ENCODE measurements at regions not wholly inside any gene's neighbourhood (a gene's known extent, or its start where the extent isn't known, plus 50 kb on each side); places are given as distances from the start of the nearest gene placed in this dataset.
"Not testable (repeated sequence)": the region's sequence is repeated elsewhere in the genome, so short reads cannot be mapped to it uniquely, and the experiment has no call there.

DNA sequence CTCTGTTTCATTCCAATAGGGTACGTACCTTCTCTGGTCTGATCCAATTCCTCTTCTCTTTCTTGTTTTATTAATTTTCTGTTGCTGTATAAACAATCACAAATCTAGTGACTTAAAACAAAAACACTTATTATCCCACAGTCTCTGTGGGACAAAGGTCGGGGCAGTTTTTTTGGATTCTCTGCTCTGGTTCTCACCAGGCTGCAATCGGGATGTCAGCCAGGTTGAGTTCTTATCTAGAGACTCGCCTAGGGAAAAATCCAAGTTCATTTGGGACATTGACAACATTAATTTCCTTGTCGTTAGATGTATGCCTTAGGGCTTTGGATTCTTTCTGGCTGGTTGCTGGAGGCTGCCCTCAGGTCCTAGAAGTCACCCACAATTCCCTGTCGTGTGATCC, 430.5 kb upstream of the RORB start:
- DNase-seq (ENCODE audit: low read depth in 2 of 2), result no peak
- H3K4me3 ChIP-seq (replicated peaks in 1 of 2; ENCODE audit: low read depth in 2 of 2, low read length in 2 of 2), result no peak overlapping the region
- TF ChIP-seq, protein P1, sequence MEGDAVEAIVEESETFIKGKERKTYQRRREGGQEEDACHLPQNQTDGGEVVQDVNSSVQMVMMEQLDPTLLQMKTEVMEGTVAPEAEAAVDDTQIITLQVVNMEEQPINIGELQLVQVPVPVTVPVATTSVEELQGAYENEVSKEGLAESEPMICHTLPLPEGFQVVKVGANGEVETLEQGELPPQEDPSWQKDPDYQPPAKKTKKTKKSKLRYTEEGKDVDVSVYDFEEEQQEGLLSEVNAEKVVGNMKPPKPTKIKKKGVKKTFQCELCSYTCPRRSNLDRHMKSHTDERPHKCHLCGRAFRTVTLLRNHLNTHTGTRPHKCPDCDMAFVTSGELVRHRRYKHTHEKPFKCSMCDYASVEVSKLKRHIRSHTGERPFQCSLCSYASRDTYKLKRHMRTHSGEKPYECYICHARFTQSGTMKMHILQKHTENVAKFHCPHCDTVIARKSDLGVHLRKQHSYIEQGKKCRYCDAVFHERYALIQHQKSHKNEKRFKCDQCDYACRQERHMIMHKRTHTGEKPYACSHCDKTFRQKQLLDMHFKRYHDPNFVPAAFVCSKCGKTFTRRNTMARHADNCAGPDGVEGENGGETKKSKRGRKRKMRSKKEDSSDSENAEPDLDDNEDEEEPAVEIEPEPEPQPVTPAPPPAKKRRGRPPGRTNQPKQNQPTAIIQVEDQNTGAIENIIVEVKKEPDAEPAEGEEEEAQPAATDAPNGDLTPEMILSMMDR (IDR thresholded peaks at IDR 0.05; ENCODE audit: low read depth, low read length), result no peak

DNA sequence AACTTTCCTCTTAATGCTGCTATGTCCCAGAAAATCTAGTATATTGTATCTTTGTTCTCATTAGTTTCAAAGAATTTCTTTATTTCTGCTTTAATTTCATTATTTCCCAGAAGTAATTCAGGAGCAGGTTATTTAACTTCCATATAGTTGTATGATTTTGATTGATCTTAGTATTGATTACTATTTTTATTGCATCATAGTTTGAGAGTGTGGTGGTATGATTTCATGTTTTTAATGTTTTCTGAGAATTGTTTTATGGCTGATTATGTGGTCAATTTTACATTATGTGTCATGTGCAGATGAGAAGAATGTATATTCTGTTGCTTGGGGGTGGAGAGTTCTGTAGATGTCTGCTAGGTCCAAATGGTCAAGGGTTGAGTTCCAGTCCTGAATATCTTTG, 425.6 kb upstream of the RORB start:
- no peak for DNase-seq (ENCODE audit: low read depth in 2 of 2)
- TF ChIP-seq, protein P1 (IDR thresholded peaks at IDR 0.05; ENCODE audit: low read depth, low read length), result no peak
- H3K4me3 ChIP-seq (replicated peaks in 1 of 2; ENCODE audit: low read depth in 2 of 2, low read length in 2 of 2), result no peak overlapping the region

DNA sequence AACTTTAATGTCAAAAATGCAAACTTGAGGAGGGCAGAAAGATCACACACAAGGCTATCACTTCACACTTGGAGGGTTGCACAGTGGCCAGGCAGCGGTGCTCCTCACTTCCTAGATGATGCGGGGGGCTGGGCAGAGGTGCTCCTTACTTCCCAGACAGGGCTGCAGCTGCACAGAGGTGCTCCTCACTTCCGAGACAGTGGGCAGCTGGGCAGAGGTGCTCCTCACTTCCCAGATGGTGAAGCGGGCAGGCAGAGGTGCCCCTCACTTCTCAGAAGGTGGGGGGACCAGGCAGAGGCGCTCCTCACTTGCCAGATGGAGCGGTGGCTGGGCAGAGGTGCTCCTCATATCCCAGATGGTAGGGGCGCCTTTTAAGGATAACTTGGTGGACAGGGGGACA, 423.2 kb upstream of the RORB start:
- no peak for DNase-seq (ENCODE audit: low read depth in 2 of 2)
- no peak overlapping the region for H3K4me3 ChIP-seq (replicated peaks in 1 of 2; ENCODE audit: low read depth in 2 of 2, low read length in 2 of 2)
- TF ChIP-seq, protein P1 (IDR thresholded peaks at IDR 0.05; ENCODE audit: low read depth, low read length), result no peak

DNA sequence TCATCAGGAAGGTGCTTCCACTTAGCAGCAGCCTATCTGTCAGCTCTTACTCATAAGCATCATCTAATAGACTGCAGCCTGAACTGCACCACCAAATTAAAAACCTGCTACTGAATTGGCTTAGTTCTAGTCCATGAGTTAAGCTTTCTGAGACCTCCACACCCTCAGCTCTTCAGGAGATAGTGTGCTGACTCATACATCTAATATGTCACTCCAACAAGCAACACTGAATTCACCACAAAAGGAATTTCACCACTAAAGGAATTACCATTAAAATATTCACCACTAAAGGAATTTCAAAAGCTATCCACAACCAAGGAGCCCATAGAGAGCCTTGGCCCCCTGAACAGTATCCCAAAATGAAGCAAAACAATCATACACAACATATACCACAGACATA, 418.5 kb upstream of the RORB start:
- TF ChIP-seq, protein P1 (IDR thresholded peaks at IDR 0.05; ENCODE audit: low read depth, low read length), result no peak
- H3K4me3 ChIP-seq (replicated peaks in 1 of 2; ENCODE audit: low read depth in 2 of 2, low read length in 2 of 2), result no peak overlapping the region
- peak; percentile 1 to 21 for DNase-seq (ENCODE audit: low read depth in 2 of 2)

DNA sequence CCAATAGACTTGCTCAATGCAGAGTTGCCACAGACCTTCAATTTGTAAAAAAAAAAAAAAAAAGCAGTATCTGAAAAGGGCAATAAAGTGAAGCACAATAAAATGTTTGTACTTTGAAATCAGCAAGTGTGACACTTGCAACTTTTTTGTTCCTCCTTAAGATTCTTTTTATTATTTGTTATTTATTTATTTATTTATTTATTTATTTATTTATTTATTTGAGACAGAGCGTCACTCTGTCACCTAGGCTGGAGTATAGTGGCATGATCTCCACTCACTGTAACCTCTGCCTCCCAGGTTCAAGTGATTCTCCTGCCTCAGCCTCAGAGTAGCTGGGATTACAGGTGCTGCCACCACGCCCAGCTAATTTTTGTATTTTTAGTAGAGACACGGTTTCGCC, 416.5 kb upstream of the RORB start:
- not testable (repeated sequence) for DNase-seq (ENCODE audit: low read depth in 2 of 2); H3K4me3 ChIP-seq (replicated peaks in 1 of 2; ENCODE audit: low read depth in 2 of 2, low read length in 2 of 2)

DNA sequence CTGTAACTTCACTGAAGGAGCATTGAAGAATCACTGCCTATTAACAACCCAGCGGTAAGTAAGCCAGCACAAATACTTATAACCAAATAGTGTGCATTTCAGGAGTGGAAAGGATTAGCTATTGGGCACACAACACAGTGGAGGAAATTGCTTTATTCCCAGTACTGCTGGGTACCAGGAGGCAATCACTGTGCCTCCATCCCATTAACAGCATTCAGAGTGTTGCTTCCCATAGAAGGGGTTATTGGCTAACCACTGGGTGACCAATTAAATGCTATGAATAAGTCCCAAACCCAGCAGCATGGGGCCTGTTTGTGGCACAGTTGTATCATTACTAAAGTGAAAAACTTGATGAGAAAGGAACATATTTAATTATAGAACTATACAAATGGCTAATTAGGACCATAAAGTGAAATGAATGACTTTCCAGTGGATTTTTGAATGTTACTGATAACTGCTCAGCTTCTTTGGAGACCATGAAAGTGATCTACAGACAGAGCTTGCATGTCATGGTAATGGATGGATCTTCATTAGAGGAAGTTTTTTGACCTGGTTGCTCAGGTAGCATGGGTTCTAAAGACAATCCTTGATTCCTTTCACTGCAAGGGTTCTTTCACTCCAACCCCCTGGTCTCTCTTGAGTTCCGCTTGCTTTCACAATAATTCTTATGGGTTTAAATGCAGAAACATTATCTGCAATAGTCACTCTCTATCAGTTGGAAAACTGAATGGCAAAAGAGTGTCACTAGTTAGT, 413.3 kb upstream of the RORB start:
- TF ChIP-seq, protein P1 (IDR thresholded peaks at IDR 0.05; ENCODE audit: low read depth, low read length), result no peak
- no peak for DNase-seq (ENCODE audit: low read depth in 2 of 2)
- H3K4me3 ChIP-seq (replicated peaks in 1 of 2; ENCODE audit: low read depth in 2 of 2, low read length in 2 of 2), result no peak overlapping the region

DNA sequence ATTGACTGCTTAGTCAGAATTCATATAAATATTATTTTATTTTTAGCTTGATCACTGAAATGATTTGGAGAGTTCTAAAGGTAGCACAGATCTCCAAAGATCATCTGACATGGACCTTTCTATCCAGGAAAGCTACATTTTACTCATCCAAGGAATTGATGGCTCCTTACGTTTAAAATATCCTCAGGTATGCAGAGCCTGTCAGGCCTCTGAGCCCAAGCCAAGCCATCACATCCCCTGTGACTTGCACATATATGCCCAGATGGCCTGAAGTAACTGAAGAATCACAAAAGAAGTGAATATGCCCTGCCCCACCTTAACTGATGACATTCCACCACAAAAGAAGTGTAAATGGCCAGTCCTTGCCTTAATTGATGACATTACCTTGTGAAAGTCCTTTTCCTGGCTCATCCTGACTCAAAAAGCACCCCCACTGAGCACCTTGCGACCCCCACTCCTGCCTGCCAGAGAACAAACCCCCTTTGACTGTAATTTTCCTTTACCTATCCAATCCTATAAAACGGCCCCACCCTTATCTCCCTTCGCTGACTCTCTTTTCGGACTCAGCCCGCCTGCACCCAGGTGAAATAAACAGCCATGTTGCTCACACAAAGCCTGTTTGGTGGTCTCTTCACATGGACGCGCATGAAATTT, 411.6 kb upstream of the RORB start:
- DNase-seq (ENCODE audit: low read depth in 2 of 2); H3K4me3 ChIP-seq (replicated peaks in 1 of 2; ENCODE audit: low read depth in 2 of 2, low read length in 2 of 2): not testable (repeated sequence)

DNA sequence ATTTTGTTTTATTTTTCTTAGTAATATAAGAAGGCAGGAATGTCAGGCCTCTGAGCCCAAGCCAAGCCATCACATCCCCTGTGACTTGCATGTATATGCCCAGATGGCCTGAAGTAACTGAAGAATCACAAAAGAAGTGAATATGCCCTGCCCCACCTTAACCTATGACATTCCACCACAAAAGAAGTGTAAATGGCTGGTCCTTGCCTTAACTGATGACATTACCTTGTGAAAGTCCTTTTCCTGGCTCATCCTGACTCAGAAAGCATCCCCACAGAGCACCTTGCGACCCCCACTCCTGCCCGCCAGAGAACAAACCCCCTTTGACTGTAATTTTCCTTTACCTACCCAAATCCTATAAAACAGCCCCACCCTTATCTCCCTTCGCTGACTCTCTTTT, 406.2 kb upstream of the RORB start:
- DNase-seq (ENCODE audit: low read depth in 2 of 2); H3K4me3 ChIP-seq (replicated peaks in 1 of 2; ENCODE audit: low read depth in 2 of 2, low read length in 2 of 2): not testable (repeated sequence)
